ENCODE measurements at regions not wholly inside any gene's neighbourhood (a gene's known extent, or its start where the extent isn't known, plus 50 kb on each side); places are given as distances from the start of the nearest gene placed in this dataset.

DNA sequence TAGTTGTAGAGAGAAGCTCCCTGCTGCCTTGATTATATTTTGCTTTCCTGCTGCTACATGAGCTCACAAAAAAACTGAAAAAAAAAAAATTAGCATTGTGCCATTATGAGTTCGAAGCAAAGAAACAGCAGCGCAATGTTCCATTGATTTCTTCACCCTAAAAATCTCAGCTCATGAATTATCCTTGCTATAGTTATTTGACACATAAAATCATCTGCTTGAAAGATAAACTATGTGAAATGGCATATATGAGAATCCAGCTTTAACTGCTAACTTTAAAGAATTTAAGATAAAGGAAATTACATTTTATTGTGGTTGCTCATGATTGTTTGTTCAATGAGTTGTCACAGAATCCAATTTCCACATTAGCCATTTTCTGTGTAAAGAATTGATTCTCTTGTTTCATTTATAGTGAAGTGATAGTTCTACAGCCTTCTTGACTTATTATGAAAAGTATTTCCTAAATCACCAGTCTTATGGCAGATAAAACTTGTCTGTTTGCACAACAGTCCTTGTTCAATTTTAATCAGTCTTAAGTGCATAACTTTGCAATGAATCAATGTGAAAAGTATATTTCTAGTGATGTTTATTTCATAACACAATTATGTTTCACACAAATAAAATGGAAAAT, 1275.0 kb upstream of the CDH9 start:
- TF ChIP-seq CTCF (IDR thresholded peaks at IDR 0.05): no peak

DNA sequence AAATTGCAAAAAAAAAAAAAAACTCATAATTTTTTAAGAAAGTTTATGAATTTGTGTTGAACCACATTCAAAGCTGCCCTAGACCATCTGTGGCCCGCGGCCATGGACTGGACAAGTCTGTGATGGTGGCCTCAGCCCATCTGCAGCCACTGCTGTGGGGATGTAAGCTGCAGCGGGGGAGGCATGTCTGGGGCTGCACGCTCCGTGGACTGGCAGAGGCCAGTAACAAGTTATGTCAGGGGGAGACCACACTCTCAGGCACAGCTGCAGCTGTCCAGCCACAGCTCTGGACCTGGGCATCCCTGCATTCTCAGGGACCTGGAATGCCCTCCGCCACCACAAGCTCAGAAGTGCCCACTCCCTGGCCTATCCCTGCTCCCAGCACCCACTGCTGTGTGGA, 1272.3 kb upstream of the CDH9 start:
- TF ChIP-seq CTCF (IDR thresholded peaks at IDR 0.05): no peak

DNA sequence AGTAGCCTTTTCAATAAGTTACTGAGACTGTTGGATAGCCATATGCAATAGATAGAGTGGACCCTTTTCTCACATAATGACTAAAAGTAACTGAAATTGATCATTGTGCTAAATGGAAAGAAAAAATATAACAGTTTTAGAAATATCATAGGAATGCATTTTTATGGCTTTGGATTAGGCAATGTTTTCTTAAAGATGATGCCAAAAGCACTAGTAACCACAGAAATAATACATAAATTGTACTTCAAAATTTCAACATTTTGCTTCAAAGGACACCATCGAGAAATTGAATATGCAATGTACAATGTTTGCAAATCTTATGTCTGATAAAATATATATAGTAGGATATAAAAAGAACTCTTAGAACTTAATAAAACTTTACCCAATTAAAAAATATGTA, 1267.5 kb upstream of the CDH9 start:
- TF ChIP-seq CTCF (IDR thresholded peaks at IDR 0.05): no peak

DNA sequence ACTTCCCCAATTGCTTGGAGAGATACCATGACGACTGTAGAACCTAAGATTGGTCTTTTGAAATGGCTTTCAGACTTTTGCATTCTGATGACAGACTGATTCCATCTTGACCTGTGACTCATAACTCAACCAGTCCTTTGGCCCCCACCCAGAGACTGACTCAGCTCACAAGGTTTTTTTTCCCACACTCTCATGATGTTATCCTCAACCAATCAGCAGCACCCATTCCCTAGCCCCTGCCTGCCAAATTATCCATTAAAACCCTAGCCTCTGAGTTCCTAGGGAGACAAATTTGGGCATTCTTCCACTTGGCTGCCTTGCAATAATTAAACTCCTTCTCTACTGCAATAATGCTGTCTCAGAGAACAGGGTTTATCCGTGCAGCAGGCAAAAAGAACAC, 1263.3 kb upstream of the CDH9 start:
- no peak for TF ChIP-seq CTCF (IDR thresholded peaks at IDR 0.05)

DNA sequence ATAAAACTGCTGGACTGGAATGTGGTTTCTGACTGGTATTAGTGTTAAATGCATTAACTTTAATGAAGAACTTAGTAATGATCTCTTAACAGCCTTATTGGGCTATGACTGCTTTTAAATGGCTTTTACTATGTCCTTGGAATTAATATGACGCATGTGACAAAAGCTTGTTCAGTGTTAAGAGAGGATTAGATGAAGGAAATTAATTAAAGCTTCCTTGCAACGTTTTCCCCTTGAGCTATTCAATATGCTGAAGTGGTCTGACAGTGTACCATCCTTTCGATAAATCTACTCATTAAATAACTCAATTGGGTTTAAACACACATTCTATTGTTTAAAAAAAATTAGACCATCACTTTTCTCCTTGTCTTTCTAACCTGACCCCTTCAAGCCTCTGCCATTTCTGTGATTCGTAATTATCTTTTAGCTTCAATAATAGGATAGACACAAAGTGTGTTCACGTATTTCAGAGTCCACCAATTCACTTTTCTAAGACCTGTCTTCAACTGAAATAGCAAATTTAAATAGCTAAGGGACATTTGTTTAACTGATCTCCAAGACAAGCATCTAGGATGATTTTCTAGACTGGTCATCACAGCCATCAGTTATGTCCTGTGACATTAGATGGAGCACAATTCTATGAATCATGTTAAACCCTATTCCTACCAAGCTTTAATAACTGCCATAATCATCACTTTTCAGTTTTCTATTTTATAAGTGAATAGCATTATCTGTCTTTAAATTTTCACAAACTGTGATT, 1258.0 kb upstream of the CDH9 start:
- TF ChIP-seq CTCF (IDR thresholded peaks at IDR 0.05): no peak

- no peak for TF ChIP-seq CTCF (IDR thresholded peaks at IDR 0.05)
These were observed 1248.2 kb upstream of the CDH9 start for GRCh38 chr5:28286566-28286965.

- no peak for TF ChIP-seq CTCF (IDR thresholded peaks at IDR 0.05)
These were observed 1246.4 kb upstream of the CDH9 start for GRCh38 chr5:28284788-28285187.
